Neuronal stem cell (in vitro differentiated cells): ENCODE measurements at regions not wholly inside any gene's neighbourhood (a gene's known extent, or its start where the extent isn't known, plus 50 kb on each side); places are given as distances from the start of the nearest gene placed in this dataset.

ENCODE experiments used
- DNase-seq: peaks from one replicate; pipeline ENCODE4 v3.0.0-alpha.2; 2013; ENCODE audit warnings: low spot score
- H2AFZ ChIP-seq: one replicate; pipeline ENCODE4 v1.6.1; 2013; ENCODE audit warnings: mild to moderate bottlenecking, low read length, inconsistent platforms
- H2AK5ac ChIP-seq: 2 replicates; pipeline ENCODE4 v1.6.1; 2013; ENCODE audit warnings: low read depth, mild to moderate bottlenecking, inconsistent platforms, low read length, moderate library complexity, mixed read lengths
- H2BK120ac ChIP-seq: 2 replicates; pipeline ENCODE4 v1.6.1; 2013; ENCODE audit warnings: low read depth, mild to moderate bottlenecking, inconsistent platforms, low read length, moderate library complexity, mixed read lengths
- H2BK12ac ChIP-seq: one replicate; pipeline ENCODE4 v1.6.1; 2013; ENCODE audit warnings: low read length, inconsistent platforms
- H2BK15ac ChIP-seq: 2 replicates; pipeline ENCODE4 v1.6.1; 2013; ENCODE audit warnings: mild to moderate bottlenecking, low read length, inconsistent platforms, mixed read lengths
- H2BK5ac ChIP-seq: one replicate; pipeline ENCODE4 v1.6.1; 2013; ENCODE audit warnings: inconsistent platforms, mild to moderate bottlenecking, low read length, moderate library complexity
- H3K14ac ChIP-seq: one replicate; pipeline ENCODE4 v1.6.1; 2013; ENCODE audit warnings: low read length, inconsistent platforms
- H3K18ac ChIP-seq: 2 replicates; pipeline ENCODE4 v1.6.1; 2013; ENCODE audit warnings: low read length, inconsistent platforms
- H3K23ac ChIP-seq: 2 replicates; pipeline ENCODE4 v1.6.1; 2013; ENCODE audit warnings: low read depth, mild to moderate bottlenecking, mixed read lengths, low read length, inconsistent platforms; ENCODE audit not compliant: poor library complexity
- H3K27ac ChIP-seq: replicated peaks from 3 replicates; pipeline ENCODE4 v1.5.1; 2013; ENCODE audit warnings: low read length, inconsistent platforms
- H3K27me3 ChIP-seq, 3 experiments: 2 replicates each; pipeline ENCODE4 v1.6.1; 2013; ENCODE audit warnings: low read length in 3 of 3, mild to moderate bottlenecking in 2 of 3, inconsistent platforms in 1 of 3, low read depth in 1 of 3, mixed read lengths in 1 of 3, moderate library complexity in 1 of 3; ENCODE audit not compliant: control insufficient read depth in 3 of 3, insufficient read depth in 3 of 3
- H3K36me3 ChIP-seq, 2 donors: replicated peaks in 1 of 2; 2 replicates each; pipeline ENCODE4 v1.6.1; 2013; ENCODE audit warnings: low read length in 2 of 2; ENCODE audit not compliant: control insufficient read depth in 2 of 2, insufficient read depth in 2 of 2
- H3K4ac ChIP-seq: 2 replicates; pipeline ENCODE4 v1.6.1; 2013; ENCODE audit warnings: inconsistent platforms, mild to moderate bottlenecking, low read length, moderate library complexity
- H3K4me1 ChIP-seq, 2 donors: 1 replicate in 1 of 2; 2 replicates in 1 of 2; pipeline ENCODE4 v1.6.1; 2013; ENCODE audit warnings: low read length in 2 of 2, low read depth in 1 of 2; ENCODE audit not compliant: control insufficient read depth in 2 of 2, insufficient read depth in 1 of 2
- H3K4me2 ChIP-seq: one replicate; pipeline ENCODE4 v1.6.1; 2013; ENCODE audit warnings: mild to moderate bottlenecking, low read length, inconsistent platforms; ENCODE audit not compliant: insufficient read depth, poor library complexity, severe bottlenecking
- H3K4me3 ChIP-seq, 2 donors: 2 replicates each; pipeline ENCODE4 v1.5.1; 2013; ENCODE audit warnings: low read length in 2 of 2, mild to moderate bottlenecking in 2 of 2, inconsistent platforms in 1 of 2, moderate library complexity in 1 of 2
- H3K79me1 ChIP-seq: one replicate; pipeline ENCODE4 v1.6.1; 2013; ENCODE audit warnings: low read depth, mild to moderate bottlenecking, inconsistent platforms, low read length, moderate library complexity
- H3K9ac ChIP-seq: one replicate; pipeline ENCODE4 v1.6.1; 2013; ENCODE audit warnings: mild to moderate bottlenecking, low read depth, low read length, inconsistent platforms; ENCODE audit not compliant: poor library complexity
- H3K9me3 ChIP-seq, 2 donors: replicated peaks in 1 of 2; 2 replicates each; pipeline versions ENCODE3 to v1.6.1; 2013; ENCODE audit warnings: low read length in 2 of 2, mild to moderate bottlenecking in 2 of 2, inconsistent platforms in 1 of 2, low read depth in 1 of 2, mixed read lengths in 1 of 2, moderate library complexity in 1 of 2; ENCODE audit not compliant: control insufficient read depth in 2 of 2, insufficient read depth in 1 of 2
- H4K8ac ChIP-seq: one replicate; pipeline ENCODE4 v1.6.1; 2013; ENCODE audit warnings: low read depth, mild to moderate bottlenecking, inconsistent platforms, low read length, moderate library complexity
- H4K91ac ChIP-seq: one replicate; pipeline ENCODE4 v1.6.1; 2013; ENCODE audit warnings: low read length, low read depth, mild to moderate bottlenecking, inconsistent platforms; ENCODE audit not compliant: poor library complexity
- WGBS, 2 donors: extraction: QIAGEN DNeasy Blood & Tissue Kit; methylation state at CpG; one replicate each; pipeline ENCODE4 v1.1.7; 2013; ENCODE audit warnings: missing lambda C conversion rate in 2 of 2, mixed read lengths in 1 of 2; ENCODE audit not compliant: insufficient read length in 2 of 2, insufficient replicate concordance in 1 of 2; ENCODE audit errors: extremely low coverage in 2 of 2; 5-methylcytosine and 5-hydroxymethylcytosine counted together

DNA sequence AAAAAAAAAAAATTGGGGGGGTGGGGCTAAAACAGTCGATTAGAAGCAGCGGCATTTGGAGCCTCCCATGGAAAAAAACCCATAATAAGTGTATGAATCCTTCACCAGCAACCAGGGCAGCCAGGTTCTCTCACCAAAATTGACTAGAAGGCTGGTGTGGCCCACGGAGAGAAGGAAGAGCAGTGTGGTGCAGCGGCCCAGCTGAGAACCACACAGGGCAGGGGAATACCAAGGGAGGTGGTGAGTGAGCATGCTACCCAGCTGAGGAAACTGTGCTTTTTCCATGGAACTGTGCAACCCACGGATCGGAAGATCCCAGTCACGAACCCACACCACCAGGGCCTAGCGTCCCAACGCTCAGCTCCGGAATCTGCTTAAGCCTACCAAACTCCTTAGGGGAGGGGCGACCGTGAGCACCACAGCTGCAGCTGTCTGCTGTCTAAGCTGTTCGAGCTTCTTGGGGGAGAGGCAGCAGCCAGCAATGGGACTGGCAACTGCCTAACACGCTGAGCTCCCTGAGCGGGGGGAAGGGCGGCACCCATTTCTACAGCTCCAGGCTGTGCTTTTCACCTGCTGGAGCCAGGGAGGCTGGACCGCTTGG, 1037.2 kb upstream of the ACVR2A start:
- H3K36me3 ChIP-seq: no peaks in the 10 kb centered on the region
- no peak overlapping the region for H2BK120ac ChIP-seq
- H3K18ac ChIP-seq: peak overlapping the region; percentile 82
- H4K8ac ChIP-seq: no peak overlapping the region
- no peaks in the 10 kb centered on the region for H3K79me1 ChIP-seq
- no peaks in the 10 kb centered on the region for H3K27me3 ChIP-seq
- peak overlapping the region; percentile 14 for H2BK12ac ChIP-seq
- no peak overlapping the region for H3K4ac ChIP-seq
- DNase-seq: no peak
- H2BK15ac ChIP-seq: no peak overlapping the region
- no peak overlapping the region for H3K4me3 ChIP-seq
- no peak overlapping the region for H3K9ac ChIP-seq
- no peak overlapping the region for H2AFZ ChIP-seq
- no peaks in the 10 kb centered on the region for H3K4me1 ChIP-seq
- H3K4me2 ChIP-seq: no peak overlapping the region
- no peak overlapping the region for H4K91ac ChIP-seq
- WGBS, 2 donors: no CpG with 5 or more reads among the region's 17 CpGs
- no peak overlapping the region for H2AK5ac ChIP-seq
- no peak overlapping the region for H3K14ac ChIP-seq
- H3K23ac ChIP-seq: no peak overlapping the region
- no peak overlapping the region for H3K27ac ChIP-seq
- no peaks in the 10 kb centered on the region for H3K9me3 ChIP-seq
- no peak overlapping the region for H2BK5ac ChIP-seq

DNA sequence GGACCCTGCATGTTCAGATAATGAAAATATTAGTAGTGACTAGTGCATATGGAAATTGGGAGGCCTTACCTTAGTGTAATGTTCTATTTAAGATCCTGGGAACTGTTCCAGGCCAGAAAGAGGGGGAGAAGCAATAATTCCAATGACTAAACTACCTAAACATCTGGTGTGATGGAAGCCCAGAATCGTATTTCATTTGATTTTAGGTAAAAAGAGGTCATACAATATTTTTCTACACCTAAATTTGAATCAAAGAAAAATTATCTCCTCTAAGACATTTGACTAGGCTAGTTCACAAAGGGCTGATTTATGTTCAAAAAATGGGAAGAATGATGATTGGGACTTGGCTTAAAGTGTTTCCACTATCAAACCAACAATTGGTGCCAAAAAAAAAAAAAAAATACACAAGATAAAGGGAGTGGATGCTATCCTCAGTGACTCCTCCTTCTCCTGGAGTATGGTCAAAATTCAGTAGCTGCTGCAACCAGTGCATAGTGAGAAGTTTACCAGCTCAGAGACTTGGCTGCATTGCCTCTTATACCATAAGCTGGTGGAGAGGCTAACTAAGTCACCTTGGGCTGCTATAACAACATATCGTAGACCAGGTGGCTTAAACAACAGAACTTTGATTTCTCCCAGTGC, 1038.3 kb upstream of the ACVR2A start:
- Histone ChIP-seq H3K27ac (no peak overlapping the region), H2AK5ac (no peak overlapping the region), H3K4me2 (no peak overlapping the region), H3K79me1 (no peaks in the 10 kb centered on the region), H3K9me3 (no peaks in the 10 kb centered on the region), H3K4me3 (no peak overlapping the region), H2BK120ac (no peak overlapping the region), H2BK15ac (no peak overlapping the region), H2BK12ac (no peak overlapping the region), H3K4ac (no peak overlapping the region), H3K18ac (no peak overlapping the region), H3K36me3 (no peaks in the 10 kb centered on the region), H4K91ac (no peak overlapping the region), H2AFZ (no peak overlapping the region), H3K23ac (no peak overlapping the region), H2BK5ac (no peak overlapping the region), H3K27me3 (no peaks in the 10 kb centered on the region), H3K4me1 (no peaks in the 10 kb centered on the region), H4K8ac (no peak overlapping the region), H3K9ac (no peak overlapping the region), H3K14ac (no peak overlapping the region)
- no CpG with 5 or more reads among the region's 2 CpGs for WGBS, 2 donors
- DNase-seq: no peak

DNA sequence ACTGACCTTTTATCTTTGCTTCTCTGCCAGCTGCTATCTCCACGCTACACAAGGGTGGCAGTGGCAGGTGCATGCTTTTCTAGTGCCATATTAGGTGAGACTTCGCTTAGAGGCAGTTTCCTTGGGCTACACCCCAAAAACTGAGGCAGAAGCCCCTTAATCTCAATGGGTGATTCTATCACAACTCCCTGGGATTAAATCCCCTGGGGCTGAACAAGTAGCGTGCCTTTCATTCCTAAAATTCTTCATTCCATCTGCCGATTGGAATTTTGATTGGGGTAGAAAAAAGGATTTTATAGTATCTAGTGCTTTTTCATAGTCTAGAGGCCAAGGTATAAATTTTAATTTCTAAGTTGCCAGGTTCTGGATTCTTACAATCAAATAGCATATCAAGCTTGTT, 1040.5 kb upstream of the ACVR2A start:
- no peak overlapping the region for H3K14ac ChIP-seq
- no peak overlapping the region for H4K8ac ChIP-seq
- H2BK15ac ChIP-seq: no peak overlapping the region
- H3K4ac ChIP-seq: no peak overlapping the region
- DNase-seq: no peak
- no peak overlapping the region for H3K23ac ChIP-seq
- no peak overlapping the region for H4K91ac ChIP-seq
- H2AK5ac ChIP-seq: no peak overlapping the region
- H3K36me3 ChIP-seq: no peaks in the 10 kb centered on the region
- H2BK12ac ChIP-seq: no peak overlapping the region
- H2AFZ ChIP-seq: no peak overlapping the region
- H2BK5ac ChIP-seq: no peak overlapping the region
- H3K4me2 ChIP-seq: no peak overlapping the region
- no peak overlapping the region for H3K27ac ChIP-seq
- H3K79me1 ChIP-seq: no peaks in the 10 kb centered on the region
- no peaks in the 10 kb centered on the region for H3K9me3 ChIP-seq
- H3K18ac ChIP-seq: no peak overlapping the region
- H3K9ac ChIP-seq: no peak overlapping the region
- H2BK120ac ChIP-seq: no peak overlapping the region
- no peaks in the 10 kb centered on the region for H3K4me1 ChIP-seq
- no peak overlapping the region for H3K4me3 ChIP-seq
- no peaks in the 10 kb centered on the region for H3K27me3 ChIP-seq
- no CpG with 5 or more reads among the region's 4 CpGs for WGBS, 2 donors

DNA sequence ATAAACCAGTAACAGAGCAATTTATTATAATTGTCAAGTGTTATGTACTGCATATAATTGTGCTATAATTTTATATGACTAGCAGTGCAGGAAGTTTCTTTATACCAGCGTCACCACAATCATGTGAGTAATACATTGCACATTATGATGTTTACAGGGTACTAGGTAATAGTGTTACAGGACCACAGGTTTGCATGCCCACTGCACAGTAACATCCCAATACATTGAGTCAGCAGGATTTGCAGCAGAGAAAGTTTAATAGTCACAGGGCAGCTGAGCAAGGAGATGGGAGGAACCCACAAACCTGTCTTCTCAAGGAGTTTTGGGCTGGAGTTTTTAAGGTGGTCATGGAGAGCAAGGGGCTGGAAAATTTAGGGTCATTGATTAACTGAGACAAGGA, 1042.9 kb upstream of the ACVR2A start:
- H3K36me3 ChIP-seq: no peaks in the 10 kb centered on the region
- no peak for DNase-seq
- H2BK120ac ChIP-seq: no peak overlapping the region
- H2BK5ac ChIP-seq: no peak overlapping the region
- no peak overlapping the region for H3K23ac ChIP-seq
- H3K4me1 ChIP-seq: no peaks in the 10 kb centered on the region
- no peak overlapping the region for H3K14ac ChIP-seq
- H3K9me3 ChIP-seq: no peaks in the 10 kb centered on the region
- no CpG with 5 or more reads among the region's 1 CpG for WGBS, 2 donors
- no peaks in the 10 kb centered on the region for H3K27me3 ChIP-seq
- no peak overlapping the region for H2AFZ ChIP-seq
- no peaks in the 10 kb centered on the region for H3K79me1 ChIP-seq
- no peak overlapping the region for H3K27ac ChIP-seq
- H4K91ac ChIP-seq: no peak overlapping the region
- H3K9ac ChIP-seq: no peak overlapping the region
- H2AK5ac ChIP-seq: no peak overlapping the region
- no peak overlapping the region for H2BK12ac ChIP-seq
- no peak overlapping the region for H2BK15ac ChIP-seq
- H3K18ac ChIP-seq: no peak overlapping the region
- H4K8ac ChIP-seq: no peak overlapping the region
- H3K4me3 ChIP-seq: no peak overlapping the region
- H3K4ac ChIP-seq: no peak overlapping the region
- no peak overlapping the region for H3K4me2 ChIP-seq
